ENCODE measurements at regions not wholly inside any gene's neighbourhood (a gene's known extent, or its start where the extent isn't known, plus 50 kb on each side); places are given as distances from the start of the nearest gene placed in this dataset.

DNA sequence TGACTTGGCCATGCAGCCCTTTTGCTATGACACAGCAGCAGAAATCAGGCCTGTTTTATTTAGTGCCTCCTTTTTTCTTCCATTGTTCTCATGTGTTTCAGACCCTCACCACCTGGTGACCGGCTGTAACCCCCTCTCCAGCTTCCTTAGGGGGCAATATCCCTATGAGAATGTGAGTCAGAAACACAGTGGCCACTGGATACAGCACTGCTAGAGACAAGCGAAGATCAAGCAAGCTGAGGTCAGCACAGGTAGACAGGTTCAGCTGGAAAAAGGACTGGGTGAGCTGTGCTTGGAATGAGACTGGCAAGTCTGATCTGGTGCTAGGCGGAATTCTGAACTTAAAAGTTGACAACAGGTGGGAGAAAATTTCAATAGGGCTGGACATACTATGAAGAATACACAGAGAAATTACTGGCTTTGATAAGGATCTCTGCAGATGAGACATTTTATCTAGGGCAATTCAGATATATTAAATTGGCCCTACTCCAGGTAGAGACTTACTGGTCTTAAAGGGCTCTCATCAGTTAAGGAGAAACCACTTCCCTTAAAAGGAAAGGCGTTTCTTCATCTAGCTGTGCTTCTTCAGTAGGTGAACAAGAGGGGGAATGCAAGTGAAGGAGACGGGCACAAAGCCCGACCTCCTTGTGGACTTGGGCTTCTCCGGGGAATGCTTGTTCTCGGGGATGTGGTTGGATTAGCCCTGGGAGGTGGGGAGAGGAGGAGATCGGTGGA is 83.3 kb downstream of the ERCC5 start:
- Mint-ChIP-seq H3K4me1 (ENCODE audit: low read depth) (no peaks in the 10 kb centered on the region), H3K9me3 (peaks cover 9% of the 10 kb centered on the region in 2 donors), H3K4me3 (no peak overlapping the region), H3K36me3 (ENCODE audit: insufficient read depth in 2 of 2) (peaks cover 3 to 6% of the 10 kb centered on the region in 2 donors), H3K27ac (no peak overlapping the region), H3K27me3 (ENCODE audit: low read depth) (peaks cover 35% of the 10 kb centered on the region)
- no peak for DNase-seq
- ATAC-seq (replicated peaks in 1 of 2) = no peak

All from activated T-cell treated with anti-CD3 and anti-CD28 coated beads, Interleukin-2, amount 50 U/mL, for 72 hours (primary cell).